OCI-LY3 (cell line): ENCODE measurements at regions not wholly inside any gene's neighbourhood (a gene's known extent, or its start where the extent isn't known, plus 50 kb on each side); places are given as distances from the start of the nearest gene placed in this dataset.

Source experiments
- H2AFZ ChIP-seq: fragments of 200-600, 300-600 bp; shearing (Covaris generic); 2 replicates; pipeline ENCODE4 v1.6.0; 2014; ENCODE audit warnings: antibody characterized with exemption, low read depth, low read length
- H3K27ac ChIP-seq: fragments of 200-600, 300-600 bp; sonication (generic); 2 replicates; pipeline ENCODE4 v1.5.1; 2014; ENCODE audit warnings: mild to moderate bottlenecking, low read length, moderate library complexity, mixed read lengths
- H3K27me3 ChIP-seq: fragments of 200-600, 300-600 bp; sonication (generic); 2 replicates; pipeline ENCODE4 v1.6.1; 2014; ENCODE audit warnings: low read depth, low read length, mixed read lengths
- H3K36me3 ChIP-seq: fragments of 200-600, 300-600 bp; sonication (generic); replicated peaks from 2 replicates; pipeline ENCODE3; 2014; ENCODE audit warnings: low read depth, low read length, mixed read lengths
- H3K4me1 ChIP-seq: fragments of 300-600, 200-600 bp; sonication (generic); 2 replicates; pipeline ENCODE4 v1.6.1; 2014; ENCODE audit warnings: low read length, mixed read lengths
- H3K4me2 ChIP-seq: fragments of 200-600, 300-600 bp; sonication (generic); 2 replicates; pipeline ENCODE4 v1.6.1; 2014; ENCODE audit warnings: low read length, mixed read lengths
- H3K4me3 ChIP-seq: fragments of 300-600, 200-600 bp; sonication (generic); 2 replicates; pipeline ENCODE4 v1.5.1; 2014; ENCODE audit warnings: antibody characterized with exemption, mild to moderate bottlenecking, low read length, moderate library complexity
- H3K79me2 ChIP-seq: fragments of 300-600, 200-600 bp; shearing (Covaris generic); 2 replicates; pipeline ENCODE4 v1.6.1; 2014; ENCODE audit warnings: mild to moderate bottlenecking, low read length, mixed read lengths
- H3K9ac ChIP-seq: fragments of 300-600, 200-600 bp; shearing (Covaris generic); 2 replicates; pipeline ENCODE4 v1.6.0; 2014; ENCODE audit warnings: mild to moderate bottlenecking, low read length, moderate library complexity
- H3K9me3 ChIP-seq: fragments of 200-600, 300-600 bp; shearing (Covaris generic); 2 replicates; pipeline ENCODE4 v1.6.1; 2014; ENCODE audit warnings: low read length, mixed read lengths; ENCODE audit not compliant: insufficient read depth
- H4K20me1 ChIP-seq: fragments of 200-600, 300-600 bp; sonication (generic); 2 replicates; pipeline ENCODE4 v1.6.1; 2016; ENCODE audit warnings: low read length, mixed read lengths; ENCODE audit not compliant: insufficient read depth
- CTCF ChIP-seq: fragments of 200-600, 300-600 bp; sonication (generic); IDR thresholded peaks from 2 replicates; pipeline ENCODE4 v1.5.1; 2014; ENCODE audit warnings: antibody characterized with exemption, low read length, low read depth
- EZH2phosphoT487 ChIP-seq: fragments of 200-600 bp; shearing (Covaris generic); IDR thresholded peaks from 2 replicates; pipeline ENCODE4 v1.6.1; 2018; ENCODE audit warnings: antibody characterized with exemption, mixed run types, low read depth

- H3K4me1 ChIP-seq, result no peaks in the 10 kb centered on the region
- H3K9me3 ChIP-seq, result no peaks in the 10 kb centered on the region
- no peak overlapping the region for H3K27ac ChIP-seq
- no peak overlapping the region for H3K9ac ChIP-seq
- H3K79me2 ChIP-seq, result no peaks in the 10 kb centered on the region
- 0 out of 2 replicates have a peak, but pooled peaks cover 9% of the 10 kb centered on the region for H3K27me3 ChIP-seq
- H2AFZ ChIP-seq, result no peak overlapping the region
- no peaks in the 10 kb centered on the region for H3K36me3 ChIP-seq
- H3K4me2 ChIP-seq, result no peak overlapping the region
- no peak for TF ChIP-seq CTCF
- TF ChIP-seq EZH2phosphoT487, result no peak
- H3K4me3 ChIP-seq, result no peak overlapping the region
- no peaks in the 10 kb centered on the region for H4K20me1 ChIP-seq
These were observed 354.7 kb downstream of the TGFB2 start for GRCh38 chr1:218699865-218700264.

- no peak overlapping the region for H3K4me3 ChIP-seq
- TF ChIP-seq CTCF (no peak), EZH2phosphoT487 (no peak)
- no peaks in the 10 kb centered on the region for H3K36me3 ChIP-seq
- H3K27me3 ChIP-seq, result 0 out of 2 replicates have a peak, but pooled peaks cover 9% of the 10 kb centered on the region
- H3K9me3 ChIP-seq, result no peaks in the 10 kb centered on the region
- no peaks in the 10 kb centered on the region for H4K20me1 ChIP-seq
- no peaks in the 10 kb centered on the region for H3K79me2 ChIP-seq
- no peak overlapping the region for H3K27ac ChIP-seq
- H3K4me2 ChIP-seq, result no peak overlapping the region
- H2AFZ ChIP-seq, result no peak overlapping the region
- H3K9ac ChIP-seq, result no peak overlapping the region
- no peaks in the 10 kb centered on the region for H3K4me1 ChIP-seq
These were observed 355.5 kb downstream of the TGFB2 start for GRCh38 chr1:218700666-218701065.

GRCh38 chr1:218701131-218701530 lies 356.0 kb downstream of the TGFB2 start:
- H3K36me3 ChIP-seq, result no peaks in the 10 kb centered on the region
- no peak overlapping the region for H3K4me3 ChIP-seq
- H3K79me2 ChIP-seq, result no peaks in the 10 kb centered on the region
- H3K9me3 ChIP-seq, result no peaks in the 10 kb centered on the region
- H2AFZ ChIP-seq, result no peak overlapping the region
- H3K27me3 ChIP-seq, result 0 out of 2 replicates have a peak, but pooled peaks cover 9% of the 10 kb centered on the region
- no peak overlapping the region for H3K9ac ChIP-seq
- no peak overlapping the region for H3K4me2 ChIP-seq
- no peak overlapping the region for H3K27ac ChIP-seq
- TF ChIP-seq EZH2phosphoT487 (no peak), CTCF (no peak)
- H3K4me1 ChIP-seq, result no peaks in the 10 kb centered on the region
- no peaks in the 10 kb centered on the region for H4K20me1 ChIP-seq

- no peaks in the 10 kb centered on the region for H4K20me1 ChIP-seq
- TF ChIP-seq EZH2phosphoT487 (no peak), CTCF (no peak)
These were observed 357.6 kb downstream of the TGFB2 start for GRCh38 chr1:218702775-218703174.

More at GRCh38 chr1:218702775-218703174, 357.6 kb downstream of the TGFB2 start:
- Histone ChIP-seq H3K79me2 (no peaks in the 10 kb centered on the region), H3K27me3 (0 out of 2 replicates have a peak, but pooled peaks cover 9% of the 10 kb centered on the region), H3K27ac (no peak overlapping the region), H3K9me3 (no peaks in the 10 kb centered on the region), H3K9ac (no peak overlapping the region), H3K4me3 (no peak overlapping the region), H3K4me2 (no peak overlapping the region), H3K36me3 (no peaks in the 10 kb centered on the region), H2AFZ (no peak overlapping the region), H3K4me1 (no peaks in the 10 kb centered on the region)
